Mesodermal cell (in vitro differentiated cells): ENCODE measurements at regions not wholly inside any gene's neighbourhood (a gene's known extent, or its start where the extent isn't known, plus 50 kb on each side); places are given as distances from the start of the nearest gene placed in this dataset.

ENCODE experiments used
- H3K27ac ChIP-seq: 2 replicates; pipeline ENCODE4 v1.7.0; 2013; ENCODE audit warnings: mild to moderate bottlenecking, low read depth, low read length, moderate library complexity; ENCODE audit not compliant: severe bottlenecking
- H3K36me3 ChIP-seq: 2 replicates; pipeline ENCODE4 v1.7.1; 2013; ENCODE audit warnings: mild to moderate bottlenecking, low read length, moderate library complexity; ENCODE audit not compliant: control insufficient read depth, insufficient read depth
- H3K4me1 ChIP-seq: one replicate; pipeline ENCODE4 v1.7.1; 2013; ENCODE audit warnings: mild to moderate bottlenecking, low read length; ENCODE audit not compliant: insufficient read depth, control insufficient read depth, poor library complexity, severe bottlenecking
- H3K4me3 ChIP-seq: 2 replicates; pipeline ENCODE4 v1.7.0; 2013; ENCODE audit warnings: low read length, control low read depth, mild to moderate bottlenecking; ENCODE audit not compliant: insufficient read depth, poor library complexity, severe bottlenecking; ENCODE audit errors: extremely low read depth
- H3K9me3 ChIP-seq: 2 replicates; pipeline ENCODE4 v1.7.1; 2013; ENCODE audit warnings: mild to moderate bottlenecking, low read length, moderate library complexity; ENCODE audit not compliant: control insufficient read depth
- WGBS, 2 experiments: methylation state at CpG; one replicate each; pipeline ENCODE4 v1.1.5; 2013; ENCODE audit warnings: missing lambda C conversion rate in 2 of 2; ENCODE audit not compliant: insufficient coverage in 2 of 2; 5-methylcytosine and 5-hydroxymethylcytosine counted together

GRCh38 chr22:48635031-48635430 lies 1192.6 kb downstream of the BRD1 start:
- Histone ChIP-seq H3K36me3 (no peaks in the 10 kb centered on the region), H3K27ac (no peak overlapping the region), H3K9me3 (no peaks in the 10 kb centered on the region), H3K4me3 (no peak overlapping the region), H3K4me1 (no peaks in the 10 kb centered on the region)
- 86 to 92% methylated on average over 6 to 12 of the region's 12 CpGs for WGBS, 2 experiments

GRCh38 chr22:48633996-48634836 lies 1193.5 kb downstream of the BRD1 start:
- Histone ChIP-seq H3K9me3 (no peaks in the 10 kb centered on the region), H3K27ac (no peak overlapping the region), H3K4me3 (no peak overlapping the region), H3K4me1 (no peaks in the 10 kb centered on the region), H3K36me3 (no peaks in the 10 kb centered on the region)
- 79 to 84% methylated on average over 8 to 9 of the region's 9 CpGs for WGBS, 2 experiments

GRCh38 chr22:48632646-48633246 lies 1194.9 kb downstream of the BRD1 start:
- Histone ChIP-seq H3K9me3 (no peaks in the 10 kb centered on the region), H3K27ac (no peak overlapping the region), H3K36me3 (no peaks in the 10 kb centered on the region), H3K4me1 (no peaks in the 10 kb centered on the region), H3K4me3 (no peak overlapping the region)
- 90 to 92% methylated on average over 15 to 17 of the region's 17 CpGs for WGBS, 2 experiments

GRCh38 chr22:48631288-48631863 lies 1196.3 kb downstream of the BRD1 start:
- Histone ChIP-seq H3K4me1 (no peaks in the 10 kb centered on the region), H3K36me3 (no peaks in the 10 kb centered on the region)
- WGBS, 2 experiments, result 82 to 87% methylated on average over 26 to 29 of the region's 29 CpGs

GRCh38 chr22:48630848-48631247 lies 1196.8 kb downstream of the BRD1 start:
- H3K4me3 ChIP-seq, result no peak overlapping the region
- H3K27ac ChIP-seq, result no peak overlapping the region
- no peaks in the 10 kb centered on the region for H3K36me3 ChIP-seq
- no peaks in the 10 kb centered on the region for H3K9me3 ChIP-seq
- no peaks in the 10 kb centered on the region for H3K4me1 ChIP-seq
- 89 to 90% methylated on average over 14 to 17 of the region's 17 CpGs for WGBS, 2 experiments

More at GRCh38 chr22:48631288-48631863, 1196.3 kb downstream of the BRD1 start:
- Histone ChIP-seq H3K4me3 (no peak overlapping the region), H3K27ac (no peak overlapping the region), H3K9me3 (no peaks in the 10 kb centered on the region)

GRCh38 chr22:48630433-48630754 lies 1197.3 kb downstream of the BRD1 start:
- H3K27ac ChIP-seq, result no peak overlapping the region
- WGBS, 2 experiments, result 85 to 93% methylated on average over 18 to 19 of the region's 19 CpGs
- no peak overlapping the region for H3K4me3 ChIP-seq
- no peaks in the 10 kb centered on the region for H3K4me1 ChIP-seq
- no peaks in the 10 kb centered on the region for H3K9me3 ChIP-seq
- H3K36me3 ChIP-seq, result no peaks in the 10 kb centered on the region

GRCh38 chr22:48629631-48630432 lies 1197.8 kb downstream of the BRD1 start:
- Histone ChIP-seq H3K36me3 (no peaks in the 10 kb centered on the region), H3K4me3 (no peak overlapping the region), H3K4me1 (no peaks in the 10 kb centered on the region), H3K27ac (no peak overlapping the region), H3K9me3 (no peaks in the 10 kb centered on the region)
- WGBS, 2 experiments, result 91 to 96% methylated on average over 13 to 20 of the region's 21 CpGs

GRCh38 chr22:48628891-48629543 lies 1198.7 kb downstream of the BRD1 start:
- 59 to 65% methylated on average over 15 to 21 of the region's 23 CpGs for WGBS, 2 experiments
- Histone ChIP-seq H3K9me3 (no peaks in the 10 kb centered on the region), H3K36me3 (no peaks in the 10 kb centered on the region)

GRCh38 chr22:48627966-48628365 lies 1199.7 kb downstream of the BRD1 start:
- no peaks in the 10 kb centered on the region for H3K36me3 ChIP-seq
- no peak overlapping the region for H3K4me3 ChIP-seq
- 93 to 98% methylated on average over 9 to 12 of the region's 12 CpGs for WGBS, 2 experiments
- no peak overlapping the region for H3K27ac ChIP-seq
- H3K4me1 ChIP-seq, result no peaks in the 10 kb centered on the region
- H3K9me3 ChIP-seq, result no peaks in the 10 kb centered on the region

More at GRCh38 chr22:48628891-48629543, 1198.7 kb downstream of the BRD1 start:
- Histone ChIP-seq H3K4me1 (no peaks in the 10 kb centered on the region), H3K4me3 (no peak overlapping the region), H3K27ac (no peak overlapping the region)

GRCh38 chr22:48627203-48627602 lies 1200.5 kb downstream of the BRD1 start:
- Histone ChIP-seq H3K27ac (no peak overlapping the region), H3K4me3 (no peak overlapping the region), H3K4me1 (no peaks in the 10 kb centered on the region), H3K36me3 (no peaks in the 10 kb centered on the region), H3K9me3 (no peaks in the 10 kb centered on the region)
- WGBS, 2 experiments, result 79 to 85% methylated on average over 17 of the region's 17 CpGs
